HG02588 (cell line): ENCODE measurements at regions not wholly inside any gene's neighbourhood (a gene's known extent, or its start where the extent isn't known, plus 50 kb on each side); places are given as distances from the start of the nearest gene placed in this dataset.

Experiments used
- ATAC-seq: cut with Tn5 transposase; IDR thresholded peaks from one replicate; pipeline ENCODE4 v1.9.1; 2021; ENCODE audit warnings: mild to moderate bottlenecking, moderate library complexity; ENCODE audit not compliant: unreplicated experiment

DNA sequence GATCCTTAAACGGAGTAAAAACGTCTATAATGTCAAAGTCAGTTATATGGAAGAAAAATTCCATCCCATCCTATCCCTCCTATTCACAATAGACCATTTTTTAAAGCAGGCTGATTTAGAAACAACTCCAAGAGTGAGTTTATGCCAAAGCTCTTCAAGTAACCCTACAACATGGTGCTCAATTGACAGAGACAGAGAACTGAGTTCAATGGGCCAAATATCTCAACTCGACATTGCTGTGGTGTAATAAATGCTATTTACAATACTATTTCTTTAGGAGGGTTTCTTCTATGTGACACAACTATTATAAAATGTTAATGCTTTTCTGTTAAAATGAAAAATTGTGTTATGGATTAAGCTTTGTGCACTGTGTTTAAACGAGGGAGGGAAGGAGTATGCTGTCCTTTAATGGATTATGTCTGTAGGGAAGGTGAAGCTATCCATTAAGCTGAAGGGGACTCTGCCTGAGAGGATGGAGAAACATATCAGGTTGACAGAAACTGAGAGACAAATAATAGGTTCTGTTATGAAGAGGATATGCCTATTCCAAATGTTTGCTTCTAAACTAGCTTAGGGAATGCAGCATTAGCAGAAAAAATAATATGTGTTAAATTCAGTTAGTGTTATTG is 362.5 kb upstream of the CHRM3 start:
- ATAC-seq = no peak

DNA sequence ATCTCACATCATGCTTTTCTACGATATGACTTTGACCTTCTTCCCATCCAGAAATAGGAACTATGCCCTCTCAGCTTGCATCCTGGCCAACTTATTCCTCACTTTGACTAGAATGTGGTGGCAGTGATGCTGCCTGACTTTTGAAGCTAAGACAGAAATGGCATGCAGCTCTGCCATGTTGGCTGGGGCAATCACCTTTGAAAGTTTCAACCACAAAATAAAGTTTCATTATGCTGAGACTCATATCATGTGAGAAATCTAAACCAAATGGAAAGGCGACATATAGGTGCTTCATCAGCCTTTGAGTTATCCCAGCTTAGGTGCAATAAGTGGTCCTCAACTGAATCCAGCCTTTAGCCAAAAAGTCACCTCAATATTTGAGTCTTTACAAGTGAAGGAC is 370.0 kb upstream of the CHRM3 start:
- ATAC-seq = no peak

DNA sequence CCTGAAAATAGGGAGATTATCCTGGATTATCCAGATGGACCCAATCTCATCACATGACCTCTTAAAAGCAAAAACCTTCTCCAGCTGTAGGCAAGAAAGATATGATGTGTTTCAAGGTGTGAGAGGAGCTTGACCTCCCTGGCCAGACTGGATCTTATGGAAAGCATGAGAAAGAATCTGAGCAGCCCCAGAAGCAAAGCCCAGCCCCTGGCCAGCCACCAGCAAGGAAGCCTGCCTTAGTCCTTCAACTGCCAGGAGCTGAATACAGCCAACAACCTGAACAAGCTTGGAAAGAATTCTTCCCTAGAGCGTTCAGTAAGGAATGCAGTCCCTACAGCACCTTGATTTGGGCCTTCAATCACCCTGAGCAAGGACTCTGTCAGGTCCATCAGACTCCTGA is 375.0 kb upstream of the CHRM3 start:
- no peak for ATAC-seq

DNA sequence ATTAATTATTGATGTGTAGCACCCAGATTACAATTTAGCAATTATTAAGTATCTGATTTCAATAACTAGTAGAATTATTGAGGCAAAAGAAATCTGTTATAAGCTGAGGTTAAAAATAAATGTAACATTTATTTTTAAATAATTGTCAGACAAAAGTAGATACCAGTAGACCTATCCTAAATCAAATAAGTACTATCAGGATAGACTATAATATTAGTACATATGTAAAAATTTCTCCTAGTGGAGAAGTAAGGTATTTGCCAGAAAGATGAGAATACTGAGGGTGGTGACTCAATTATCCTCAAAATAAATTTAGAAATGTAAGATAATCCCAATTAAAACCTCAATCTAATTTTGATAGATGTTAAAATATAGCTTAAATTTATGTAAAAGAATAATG is 377.8 kb upstream of the CHRM3 start:
- ATAC-seq = no peak

DNA sequence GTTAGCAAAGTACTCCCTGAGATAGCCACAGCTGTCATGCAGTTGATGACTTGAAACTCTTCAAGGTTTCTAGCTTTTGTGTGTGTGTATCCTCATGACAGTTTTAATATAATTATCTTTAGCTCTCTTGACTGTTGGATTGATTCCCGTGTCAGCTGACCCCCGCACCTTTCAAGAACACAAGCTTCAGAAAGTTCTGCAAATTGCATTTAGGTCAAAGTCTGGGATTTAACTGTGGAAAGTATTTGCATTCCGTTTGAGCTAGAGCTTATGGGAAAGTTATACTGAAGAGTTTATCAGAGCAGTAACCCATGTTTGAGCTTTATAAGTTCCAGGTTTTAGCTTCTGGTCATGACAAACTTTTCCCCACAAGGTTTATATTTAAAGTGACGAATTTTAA is 380.1 kb upstream of the CHRM3 start:
- no peak for ATAC-seq

DNA sequence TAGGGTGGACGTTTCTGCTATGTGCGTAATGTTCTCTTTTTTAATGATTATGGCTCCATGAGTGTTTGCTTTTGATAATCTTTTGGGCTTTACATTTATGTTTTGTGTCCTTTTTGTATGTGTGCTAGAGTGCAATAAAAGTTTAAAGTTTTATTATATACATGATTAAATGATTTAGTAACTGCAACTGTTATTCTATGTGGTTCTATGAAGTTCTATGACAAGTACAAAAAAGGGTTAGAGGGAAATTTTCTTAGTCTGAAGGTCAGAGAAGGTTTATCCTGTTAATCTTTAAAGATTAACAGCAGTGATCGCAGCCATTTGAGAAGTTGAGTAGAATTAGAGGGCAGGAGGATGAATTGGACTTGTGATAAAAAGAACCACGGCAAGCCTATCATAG is 386.4 kb upstream of the CHRM3 start:
- ATAC-seq = no peak

DNA sequence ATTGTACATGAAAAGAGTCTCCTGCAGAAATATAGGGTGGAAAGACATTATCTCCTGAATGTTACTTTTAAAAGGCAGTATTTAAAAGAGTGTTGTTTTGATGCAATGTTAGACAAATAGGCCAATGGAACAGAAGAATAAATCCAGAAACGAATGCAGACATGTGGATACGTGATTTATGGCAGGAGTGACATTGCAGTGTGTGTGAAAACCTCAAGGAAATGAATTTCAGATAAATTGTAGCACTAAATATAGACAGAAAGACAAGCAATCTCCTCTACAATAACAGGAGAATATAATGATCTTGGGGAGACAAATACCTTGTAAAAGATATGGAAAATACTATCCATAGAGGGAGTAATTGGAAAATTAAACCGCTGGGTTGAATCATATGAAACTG is 387.8 kb upstream of the CHRM3 start:
- no peak for ATAC-seq

DNA sequence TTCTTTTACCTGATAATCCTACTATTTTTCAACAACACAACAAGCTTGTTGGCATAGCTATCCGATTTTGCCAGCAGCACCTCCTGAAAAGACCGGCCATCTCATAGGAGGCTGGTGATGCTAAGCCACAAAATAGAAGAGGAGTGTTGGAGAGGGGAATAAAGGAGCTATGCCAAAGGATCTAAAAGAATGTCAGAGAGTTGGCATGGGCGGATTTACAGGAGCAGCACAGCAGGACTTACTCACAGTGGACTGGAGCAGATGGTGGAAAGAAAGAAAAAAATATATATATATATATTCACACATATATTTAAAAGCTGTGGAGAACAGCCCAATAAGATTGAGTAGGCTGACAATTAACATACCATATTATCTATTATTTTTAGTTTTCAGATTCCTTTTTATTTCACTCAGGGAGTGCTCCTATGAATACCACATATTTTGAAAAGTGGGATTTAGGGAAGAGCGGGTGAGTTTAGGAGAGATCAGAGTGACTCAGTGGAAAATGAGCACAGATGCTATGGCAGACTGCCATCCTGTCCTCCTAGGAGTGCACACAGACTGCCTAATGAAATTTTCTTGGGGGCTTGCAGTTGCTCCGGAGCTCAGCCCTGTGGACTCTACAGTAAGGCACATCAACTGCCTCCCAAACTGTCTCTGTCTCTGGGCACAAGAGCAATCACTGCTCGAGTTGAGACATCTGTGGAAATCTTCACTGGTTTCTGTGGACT is 394.4 kb upstream of the CHRM3 start:
- no peak for ATAC-seq

DNA sequence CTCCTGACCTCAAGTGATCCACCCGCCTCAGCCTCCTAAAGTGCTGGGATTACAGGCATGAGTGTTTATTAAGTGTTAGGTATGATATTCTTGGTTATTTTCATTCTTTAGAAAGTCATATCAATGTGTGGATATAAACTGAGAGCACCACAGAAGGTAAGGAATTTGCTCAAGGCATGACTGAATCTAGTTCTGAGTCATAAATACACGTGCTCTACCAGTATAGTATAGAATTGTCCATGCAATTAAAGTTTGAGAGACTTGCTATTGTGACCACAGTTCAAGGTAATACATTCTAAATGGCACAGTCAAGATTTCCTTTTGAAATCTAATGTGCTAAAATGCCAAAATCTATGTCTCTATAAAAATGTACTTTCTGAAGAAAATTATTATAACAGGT is 401.1 kb upstream of the CHRM3 start:
- ATAC-seq = no peak

DNA sequence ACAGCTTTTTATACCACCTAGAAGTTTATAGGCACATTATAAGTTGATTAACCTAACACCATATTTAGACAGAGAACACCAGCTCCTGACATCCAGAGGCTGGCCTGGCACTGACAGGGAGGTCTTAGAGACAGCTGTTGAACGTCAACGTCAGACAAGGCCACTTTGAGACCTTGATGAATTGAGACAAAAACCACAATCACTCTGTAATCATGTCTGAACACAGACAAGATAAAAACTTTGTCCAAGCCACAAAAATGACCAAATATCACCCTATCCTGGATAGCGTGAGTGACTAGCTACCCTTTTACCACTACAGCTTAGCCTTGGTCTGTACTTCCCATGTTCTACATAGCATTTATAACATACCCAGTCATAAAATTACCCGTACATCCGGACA is 403.6 kb upstream of the CHRM3 start:
- ATAC-seq = no peak

DNA sequence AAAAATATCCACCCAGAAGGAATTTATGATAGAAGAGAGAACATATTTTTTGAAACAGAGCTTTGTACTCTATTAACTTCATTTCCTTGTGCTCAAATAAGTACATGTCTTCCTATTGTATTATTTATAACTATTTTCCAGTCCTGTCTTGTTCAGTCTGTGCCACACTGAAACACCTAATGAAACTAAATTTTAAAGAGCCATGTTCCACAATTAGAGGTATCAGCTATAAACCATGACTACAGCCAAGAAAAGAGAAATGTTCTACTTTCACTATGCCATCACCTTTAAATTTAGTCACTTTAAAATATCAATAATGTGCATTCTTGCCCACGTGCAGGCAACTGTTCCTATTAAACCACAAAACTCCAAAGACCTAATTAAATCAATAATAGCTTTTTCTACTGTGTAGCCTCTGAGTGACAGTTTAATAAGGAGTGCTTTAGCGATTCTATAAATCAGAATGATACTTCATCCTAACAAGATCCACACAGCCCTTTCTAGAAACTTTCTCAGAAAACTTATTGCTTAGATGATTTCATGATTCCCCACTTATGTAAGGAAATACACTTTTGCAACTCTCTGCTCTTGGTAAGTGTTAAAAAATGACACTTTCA is 404.9 kb upstream of the CHRM3 start:
- ATAC-seq = no peak

DNA sequence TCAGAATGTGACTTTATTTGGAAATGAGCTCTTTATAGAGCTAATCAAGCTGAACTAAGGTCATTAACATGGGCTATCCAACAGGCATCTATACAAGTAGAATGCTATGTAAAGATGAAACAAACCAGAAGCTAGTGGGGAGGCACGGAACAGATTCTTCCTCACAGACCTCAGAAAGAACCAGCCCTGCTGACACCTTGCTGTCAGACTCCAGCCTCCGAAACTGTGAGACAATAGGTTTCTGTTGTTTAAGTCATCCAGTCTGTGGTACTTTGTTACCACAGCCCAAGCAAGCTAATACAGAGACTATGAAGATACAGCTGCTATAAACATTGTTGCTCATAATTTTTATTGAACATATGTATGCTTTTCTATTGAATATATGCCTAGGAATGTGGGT is 406.3 kb upstream of the CHRM3 start:
- ATAC-seq = no peak

DNA sequence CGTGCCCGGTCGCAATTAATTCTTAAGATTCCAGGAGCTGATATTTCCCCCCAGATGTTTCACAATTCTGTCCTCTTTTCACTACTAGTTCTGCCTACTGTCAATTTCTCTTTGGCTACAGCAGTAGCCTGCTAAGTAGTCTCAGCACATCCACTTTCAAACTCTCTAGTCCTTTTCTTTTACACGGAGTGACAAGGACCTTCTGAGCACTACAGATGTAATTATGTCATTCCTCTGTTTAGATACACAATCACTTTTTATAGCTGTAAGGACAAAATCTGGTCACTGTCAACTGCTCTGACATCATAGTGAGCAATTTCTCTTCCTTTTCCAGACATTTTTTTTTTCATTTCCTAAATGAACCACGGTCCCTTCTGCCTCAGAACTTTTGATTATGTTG is 421.7 kb upstream of the CHRM3 start:
- no peak for ATAC-seq

DNA sequence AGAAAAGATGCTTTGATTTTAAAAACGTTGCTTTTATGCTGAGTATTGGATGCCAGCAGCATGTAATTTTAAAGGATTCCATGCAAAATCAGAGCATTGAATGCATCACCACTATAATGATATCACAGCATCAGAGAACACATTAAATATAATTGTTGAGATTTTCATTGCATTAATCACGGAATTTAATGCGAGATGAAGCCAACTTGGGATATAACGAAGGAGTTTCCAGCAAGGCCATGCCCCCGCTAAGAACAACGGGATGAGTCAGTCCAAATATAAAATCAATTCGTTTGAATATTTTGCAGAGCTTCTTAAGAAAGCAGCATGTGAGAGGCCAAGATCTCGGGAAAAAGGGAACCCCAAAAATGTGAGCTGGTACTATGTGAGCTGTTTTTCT is 423.4 kb upstream of the CHRM3 start:
- no peak for ATAC-seq

DNA sequence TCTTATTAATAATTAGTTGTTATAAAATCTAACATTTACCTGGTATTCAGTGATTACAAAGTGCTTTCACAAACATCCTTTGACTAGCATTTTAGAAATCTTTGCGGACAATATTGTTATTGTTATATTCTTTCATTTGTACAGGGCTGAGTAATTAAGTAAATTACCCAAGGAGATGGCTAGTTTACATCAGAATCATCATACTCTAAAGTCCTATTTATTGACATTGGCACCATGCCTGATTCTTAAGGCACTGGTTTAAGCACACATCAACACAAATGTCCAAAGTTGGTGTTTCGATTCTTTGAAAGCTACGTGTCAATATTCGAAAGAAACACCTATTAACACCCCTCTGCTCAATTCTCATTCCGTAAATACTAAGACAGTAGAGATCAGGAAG is 424.6 kb upstream of the CHRM3 start:
- ATAC-seq = no peak

DNA sequence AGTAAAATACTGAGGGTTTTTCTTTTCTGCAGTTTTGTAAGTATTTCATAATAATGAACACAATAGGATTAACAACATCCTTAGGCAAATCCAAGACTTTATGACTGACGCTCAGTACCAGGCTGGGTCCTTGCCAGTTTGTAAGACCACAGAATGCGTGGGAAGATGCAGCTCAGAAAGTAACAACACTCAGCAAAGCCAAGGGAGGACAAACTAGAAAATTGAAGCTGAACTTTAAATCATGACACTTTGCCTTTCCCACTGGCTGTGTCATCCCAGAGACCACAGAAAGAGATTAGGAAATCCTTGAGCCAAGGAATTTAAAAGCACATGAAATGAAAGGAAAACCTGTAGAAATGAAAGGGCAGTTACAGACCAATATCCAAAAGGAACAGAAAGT is 426.3 kb upstream of the CHRM3 start:
- ATAC-seq = no peak

DNA sequence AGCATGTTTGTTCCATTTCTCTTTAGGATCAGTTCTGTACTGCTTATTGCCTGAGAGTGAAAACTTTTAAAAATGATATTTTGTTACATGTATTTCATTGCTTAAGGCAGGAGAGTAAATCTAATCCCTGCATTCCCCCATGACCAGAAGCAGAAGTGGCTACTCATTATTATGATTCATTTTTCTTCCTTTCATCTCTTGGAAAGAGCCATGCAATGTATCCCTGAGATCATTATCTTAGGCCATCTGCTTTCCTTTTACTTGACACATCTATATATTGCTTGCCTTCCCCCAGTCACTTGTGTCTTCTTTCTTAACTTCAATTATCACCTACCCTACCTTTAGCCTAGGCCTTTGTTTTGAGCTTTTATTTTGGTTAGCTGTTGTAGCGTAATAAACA is 430.4 kb upstream of the CHRM3 start:
- ATAC-seq = no peak

DNA sequence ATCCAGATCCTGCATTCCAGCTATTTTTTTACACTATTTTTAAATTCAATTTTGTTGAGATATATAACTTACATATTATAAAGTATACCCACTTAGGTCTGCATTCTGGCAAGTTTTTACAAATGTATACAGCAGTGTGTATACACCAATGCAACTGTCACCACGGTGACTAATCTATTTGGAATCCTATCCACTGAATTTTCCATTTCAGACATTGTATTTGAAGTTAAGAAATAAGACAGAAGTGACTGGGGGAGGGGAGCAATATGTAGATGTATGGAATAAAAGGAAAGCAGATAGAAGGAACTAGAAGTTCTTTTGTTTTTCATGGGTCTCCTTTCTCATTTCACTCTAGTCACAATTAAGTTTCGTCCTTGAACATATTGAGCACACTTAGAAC is 431.5 kb upstream of the CHRM3 start:
- no peak for ATAC-seq

DNA sequence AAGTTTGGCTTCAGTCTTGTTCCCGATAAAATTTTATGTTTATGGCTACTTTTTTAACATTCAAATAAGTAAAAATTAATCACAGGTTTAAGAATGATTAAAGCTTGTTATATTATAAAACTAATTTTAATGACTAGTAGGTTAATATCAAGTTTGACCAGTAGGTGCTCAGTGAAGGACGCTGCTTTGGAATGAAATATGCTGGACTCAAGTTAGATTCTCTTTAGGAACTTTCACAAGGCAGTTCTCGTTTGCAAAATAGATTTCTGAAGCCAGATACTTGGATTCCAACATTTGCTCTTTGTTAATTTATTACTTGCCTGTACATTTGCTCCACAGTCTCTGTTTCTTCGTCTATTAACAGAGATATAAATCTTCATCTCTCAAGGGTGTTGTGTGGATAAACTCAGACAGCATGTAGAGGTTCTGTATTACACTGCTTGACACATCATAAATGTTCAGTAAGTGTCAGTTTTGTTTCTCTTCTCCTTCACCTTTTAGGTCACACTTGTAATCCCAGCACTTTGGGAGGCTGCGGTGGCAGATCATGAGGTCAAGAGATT is 432.8 kb upstream of the CHRM3 start:
- ATAC-seq = no peak

DNA sequence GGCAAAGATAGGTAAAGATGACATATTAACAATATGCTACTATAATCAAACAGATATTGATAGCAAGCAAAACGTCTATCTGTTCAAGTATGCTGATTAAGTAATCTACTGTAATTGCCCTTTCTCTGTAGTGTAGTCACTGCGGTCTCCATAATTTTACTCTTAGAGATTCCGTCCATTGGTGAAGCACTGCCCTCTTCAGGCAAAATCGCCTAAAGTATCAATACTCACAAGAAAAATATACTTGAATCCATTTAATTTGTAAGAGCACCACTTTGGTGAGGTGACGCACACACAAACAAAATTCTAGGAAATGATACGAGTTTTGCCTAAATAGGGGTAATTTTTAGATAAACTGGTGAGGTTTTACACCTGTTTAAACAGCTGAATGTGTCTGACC is 434.6 kb upstream of the CHRM3 start:
- no peak for ATAC-seq

DNA sequence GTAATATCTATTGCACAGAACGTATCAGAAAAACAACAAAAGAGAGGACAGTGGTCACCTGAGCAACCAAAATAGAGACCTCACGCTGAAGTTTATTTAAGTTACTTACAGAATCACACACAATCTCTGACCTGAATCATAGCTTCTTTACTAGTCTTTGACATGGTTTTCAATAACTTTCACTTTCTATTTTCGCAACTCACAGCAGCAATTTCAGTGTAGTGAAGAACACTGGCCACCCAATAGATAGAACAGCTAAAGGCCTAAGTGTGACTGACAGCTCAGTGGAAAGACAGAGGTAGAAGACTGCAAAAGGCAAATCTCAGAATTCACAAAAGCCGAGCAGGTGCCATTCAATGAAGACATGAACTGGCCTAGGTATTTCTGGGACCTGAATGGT is 435.6 kb upstream of the CHRM3 start:
- ATAC-seq = no peak

DNA sequence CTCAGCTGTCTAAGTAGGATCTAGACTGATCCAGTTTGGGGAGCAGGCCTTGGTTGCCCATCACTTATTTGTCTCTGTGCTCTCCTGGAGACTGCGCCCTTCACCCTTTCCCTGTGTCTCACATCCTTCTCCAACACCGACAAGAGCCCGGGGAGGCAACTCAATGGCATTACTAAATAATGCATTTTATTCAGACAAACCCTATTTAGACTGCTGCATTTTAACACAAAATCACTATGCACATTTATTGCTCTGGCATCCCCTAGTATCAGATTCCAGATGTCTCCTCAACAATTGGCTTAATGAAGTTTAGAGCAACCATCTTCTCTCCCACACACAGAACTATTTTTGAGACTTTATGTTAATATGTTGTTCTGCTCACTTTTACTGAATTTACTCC is 436.4 kb upstream of the CHRM3 start:
- ATAC-seq = no peak
